NCI-H526 (cell line): ENCODE measurements at regions not wholly inside any gene's neighbourhood (a gene's known extent, or its start where the extent isn't known, plus 50 kb on each side); places are given as distances from the start of the nearest gene placed in this dataset.

ENCODE experiments used
- DNase-seq, 2 experiments: peaks; one replicate each; lab custom pipeline; 2025; lab: John Stamatoyannopoulos, UW

DNA sequence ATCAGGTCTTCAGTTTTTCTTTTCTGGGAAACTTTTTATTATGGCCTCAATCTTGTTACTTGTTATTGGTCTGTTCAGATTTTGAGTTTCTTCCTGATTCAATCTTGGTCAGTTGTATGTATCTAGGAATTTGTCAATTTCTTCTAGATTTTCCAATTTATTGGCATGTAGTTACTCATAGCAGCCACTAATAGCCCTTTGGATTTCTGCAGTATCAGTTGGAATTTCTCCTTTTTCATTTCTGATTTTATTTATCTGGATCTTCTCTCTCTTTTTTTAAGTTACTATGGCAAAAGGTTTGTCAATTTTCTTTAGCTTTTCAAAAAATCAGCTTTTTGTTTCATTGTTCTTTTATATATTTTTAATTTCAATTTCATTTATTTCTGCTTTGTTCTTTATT is 419.6 kb upstream of the KIRREL3 start:
- no peak for DNase-seq

DNA sequence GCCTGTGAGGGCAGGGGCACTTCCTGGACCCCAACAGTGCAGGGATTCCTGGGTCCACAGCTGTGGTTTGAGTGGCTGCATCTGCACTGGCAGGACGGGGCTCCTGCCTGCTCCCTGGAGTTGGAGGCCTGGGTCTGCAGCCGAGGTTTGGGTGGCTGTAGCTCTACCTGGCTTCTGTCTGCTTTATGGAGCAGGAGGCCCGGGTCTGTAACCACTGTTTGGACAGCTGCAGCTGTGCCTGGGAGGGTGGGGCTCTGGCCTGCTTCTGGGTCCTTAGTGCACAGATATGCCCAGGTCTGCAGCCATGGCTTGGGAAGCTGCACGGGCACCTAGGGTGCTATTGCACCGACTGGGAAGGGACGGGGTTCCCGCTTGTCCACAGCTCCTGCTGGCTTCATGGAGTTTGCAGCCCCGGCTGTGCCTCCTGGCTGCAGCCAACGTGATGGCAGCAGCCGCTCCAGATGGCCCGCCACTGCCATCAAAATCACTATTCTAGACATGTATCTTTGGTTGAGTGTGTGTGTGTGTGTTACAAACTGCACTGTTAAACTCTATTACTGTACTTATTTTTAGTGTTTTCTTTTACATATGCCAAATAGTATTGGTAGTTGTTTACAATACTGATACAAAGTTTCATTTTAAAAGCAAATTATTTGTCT is 412.3 kb upstream of the KIRREL3 start:
- DNase-seq = peak in 1 of 2 experiments; percentile 31

DNA sequence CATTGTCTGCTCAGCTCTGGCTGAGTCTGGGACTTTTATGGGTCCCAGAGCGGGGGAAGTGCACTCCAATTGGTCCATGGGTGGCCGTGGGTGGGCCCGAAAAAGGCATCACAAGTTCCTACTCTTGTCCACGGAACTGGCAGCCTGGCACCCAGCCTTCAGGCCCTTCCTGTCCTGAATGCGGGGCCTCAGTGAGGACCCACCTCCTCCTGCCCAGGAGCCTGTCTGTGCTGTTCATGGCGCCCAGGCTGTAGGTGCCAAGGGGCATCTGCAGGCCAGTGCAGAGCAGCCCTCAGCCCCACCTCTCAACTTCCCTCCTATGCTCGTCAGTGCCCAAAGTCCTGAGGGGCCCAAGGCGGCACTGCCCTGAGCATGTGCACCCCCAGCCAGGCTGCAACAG is 411.7 kb upstream of the KIRREL3 start:
- DNase-seq = no peak

DNA sequence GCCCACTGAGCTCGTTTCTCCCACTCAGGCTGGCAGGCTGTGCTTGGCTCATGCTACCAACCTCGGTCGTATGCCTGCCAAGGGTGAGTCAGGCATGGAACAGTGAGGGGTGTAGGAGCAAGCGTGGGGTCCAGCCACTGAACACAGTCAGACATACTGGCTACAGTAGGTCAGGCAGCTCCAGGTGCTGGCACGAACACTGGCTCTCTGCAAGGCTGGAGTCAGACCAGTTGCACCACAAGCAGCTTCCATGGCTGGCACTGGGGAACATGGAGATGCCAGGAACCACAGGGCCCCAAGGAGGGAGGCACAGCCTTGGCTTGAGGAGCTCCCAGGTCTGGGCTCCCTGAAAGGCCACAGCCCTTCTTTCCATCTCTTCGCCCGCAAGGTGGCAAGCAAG is 410.7 kb upstream of the KIRREL3 start:
- no peak for DNase-seq

DNA sequence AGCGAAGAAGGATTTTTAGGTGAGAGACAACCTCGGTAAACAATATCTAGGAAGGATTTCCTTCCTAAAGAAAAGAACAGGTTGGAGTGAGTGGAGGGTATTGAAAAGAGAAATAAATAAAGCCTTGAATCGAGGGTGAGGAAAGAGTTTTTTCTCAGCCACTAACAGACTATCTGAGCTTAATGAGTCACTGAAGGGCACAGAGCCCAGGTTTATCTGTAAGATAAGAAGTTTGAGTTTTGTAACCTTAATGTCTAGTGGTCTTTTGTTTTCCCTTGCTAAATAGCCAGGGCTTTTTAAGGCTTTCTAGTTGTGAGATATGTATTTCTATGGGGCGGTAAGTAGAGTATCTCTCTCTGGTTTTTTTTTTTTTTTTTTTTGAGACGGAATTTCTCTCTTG is 394.5 kb upstream of the KIRREL3 start:
- DNase-seq = no peak

DNA sequence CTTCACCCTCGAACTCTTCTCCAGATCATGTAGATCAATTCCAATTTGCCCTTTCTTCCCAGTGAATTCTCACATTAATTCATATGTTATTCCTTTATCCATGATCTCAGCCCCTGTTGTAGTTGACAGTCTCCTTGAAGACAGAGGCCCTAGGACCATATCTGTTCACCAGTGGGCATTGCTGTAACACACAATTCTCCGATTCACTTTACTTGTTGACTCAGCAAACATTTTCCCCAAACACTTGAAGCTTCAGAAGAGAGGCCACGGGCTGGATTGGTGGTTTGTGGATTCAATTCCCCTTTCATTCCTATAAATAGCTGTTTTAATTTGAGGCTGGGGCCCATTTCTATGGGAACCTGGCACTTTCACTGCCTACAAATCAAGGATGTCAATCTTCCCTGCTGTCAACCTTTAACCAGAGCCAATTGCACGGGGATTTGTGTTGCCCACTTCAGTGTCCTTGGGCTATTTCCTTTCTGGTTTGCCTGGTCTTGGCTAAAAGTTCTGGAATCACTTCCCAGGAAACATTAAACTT is 393.0 kb upstream of the KIRREL3 start:
- DNase-seq = no peak

DNA sequence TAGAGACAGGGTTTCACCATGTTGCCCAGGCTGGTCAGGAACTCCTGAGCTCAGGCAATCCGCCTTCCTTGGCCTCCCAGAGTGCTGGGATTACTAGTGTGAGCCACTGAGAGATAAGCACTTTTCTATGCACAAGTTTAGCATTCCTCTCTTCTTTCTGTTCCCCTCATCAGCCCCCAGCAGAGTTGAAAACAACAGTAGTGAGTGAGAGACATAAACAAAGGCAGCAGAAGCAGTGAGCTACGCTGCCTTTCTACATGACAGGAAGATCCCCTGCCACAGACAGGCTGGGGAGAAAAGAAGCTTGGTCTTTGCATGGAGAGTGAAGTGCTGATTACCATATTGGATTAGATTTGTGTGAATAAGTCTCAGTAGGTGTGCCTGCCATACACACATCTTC is 392.0 kb upstream of the KIRREL3 start:
- DNase-seq = no peak

DNA sequence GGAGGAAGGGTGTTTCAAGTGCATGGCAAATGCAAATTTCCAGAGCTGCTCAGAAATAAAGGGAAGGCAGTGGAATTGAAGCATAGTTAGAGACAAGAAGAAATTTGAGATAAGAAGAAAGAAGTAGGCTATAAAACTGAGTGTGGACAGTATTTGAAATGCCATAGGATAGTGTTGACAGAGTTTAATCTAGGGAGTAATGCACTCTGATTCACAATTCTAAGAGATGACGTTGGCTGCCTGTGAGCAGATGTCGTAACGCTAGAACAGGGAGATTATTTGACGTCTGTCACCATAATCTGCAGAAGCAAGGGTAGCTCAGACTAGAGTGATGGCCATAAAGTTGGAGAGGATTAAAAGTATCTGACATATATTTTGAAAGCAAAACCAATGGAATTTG is 389.9 kb upstream of the KIRREL3 start:
- no peak for DNase-seq

DNA sequence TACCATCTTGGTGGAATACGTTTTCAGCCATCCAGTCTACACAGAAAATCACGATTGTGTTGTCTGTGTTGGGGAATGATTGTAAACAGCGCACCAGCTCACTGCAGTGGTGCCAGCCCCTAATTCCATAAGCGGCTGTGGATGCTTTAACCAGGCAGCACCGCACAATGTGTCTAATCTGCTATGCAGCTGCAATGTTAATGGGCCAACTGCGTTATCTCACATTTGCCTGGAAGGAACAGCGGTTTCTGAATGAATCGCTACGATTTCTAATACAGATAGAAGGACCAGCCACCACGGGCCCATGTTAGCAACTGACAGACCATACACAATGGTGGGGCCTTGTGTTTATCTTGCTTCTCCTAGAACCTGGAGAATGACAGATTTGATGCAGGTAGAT is 384.5 kb upstream of the KIRREL3 start:
- DNase-seq = no peak

DNA sequence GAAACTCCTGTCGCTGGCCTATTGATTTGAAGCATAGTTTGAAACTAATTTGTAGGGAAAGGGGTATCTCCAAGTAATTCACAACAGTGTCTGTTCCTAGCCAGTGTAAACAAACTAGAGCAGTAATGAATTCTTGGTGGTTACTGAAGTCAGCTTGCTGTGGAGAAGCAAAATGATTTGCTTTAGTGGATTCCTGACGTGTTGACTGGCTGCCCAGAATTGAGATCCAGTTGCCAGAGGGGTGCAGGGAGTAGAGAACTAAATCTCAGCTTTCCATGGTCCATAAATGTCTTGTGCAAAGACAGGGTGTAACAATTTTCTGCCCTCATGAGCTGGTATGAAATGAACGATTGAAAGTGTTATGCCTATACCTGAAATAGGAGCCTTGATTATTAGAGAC is 382.5 kb upstream of the KIRREL3 start:
- no peak for DNase-seq

DNA sequence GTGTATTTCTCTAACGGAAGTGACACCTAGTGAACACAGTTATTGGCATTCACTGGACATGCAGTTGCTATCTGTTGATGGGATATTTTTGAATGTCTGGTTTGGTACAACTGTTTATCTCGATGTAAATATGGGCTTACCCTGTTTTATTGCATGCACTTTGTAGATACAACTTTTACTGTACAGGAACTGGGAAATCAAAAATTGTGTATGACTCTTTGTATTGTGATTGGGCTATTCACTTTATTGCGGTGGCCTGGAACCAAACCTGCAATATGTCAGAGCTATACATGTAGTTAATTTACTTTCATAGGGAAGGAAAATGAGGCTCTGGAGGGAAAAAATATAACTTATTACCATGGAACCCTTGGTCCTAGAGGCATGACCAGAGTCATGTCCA is 380.7 kb upstream of the KIRREL3 start:
- DNase-seq = no peak

DNA sequence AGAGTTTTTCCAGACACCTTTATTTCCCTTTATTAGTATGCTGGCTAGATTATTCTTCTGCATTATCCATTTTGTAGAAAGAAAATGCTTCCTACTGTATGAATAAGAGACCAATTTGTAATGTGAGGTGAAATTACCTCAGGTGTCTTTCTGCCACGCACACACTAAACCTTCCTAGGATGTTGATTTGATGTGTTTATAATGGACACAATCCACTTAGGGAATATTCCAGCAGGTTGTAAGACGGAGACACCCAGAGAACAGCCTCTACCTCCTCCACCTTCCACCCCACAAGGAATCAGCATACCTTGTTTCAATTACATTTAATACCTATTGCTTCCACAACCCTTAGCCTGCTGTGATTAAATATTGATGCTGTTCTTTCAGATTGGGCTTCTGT is 379.1 kb upstream of the KIRREL3 start:
- DNase-seq = no peak

DNA sequence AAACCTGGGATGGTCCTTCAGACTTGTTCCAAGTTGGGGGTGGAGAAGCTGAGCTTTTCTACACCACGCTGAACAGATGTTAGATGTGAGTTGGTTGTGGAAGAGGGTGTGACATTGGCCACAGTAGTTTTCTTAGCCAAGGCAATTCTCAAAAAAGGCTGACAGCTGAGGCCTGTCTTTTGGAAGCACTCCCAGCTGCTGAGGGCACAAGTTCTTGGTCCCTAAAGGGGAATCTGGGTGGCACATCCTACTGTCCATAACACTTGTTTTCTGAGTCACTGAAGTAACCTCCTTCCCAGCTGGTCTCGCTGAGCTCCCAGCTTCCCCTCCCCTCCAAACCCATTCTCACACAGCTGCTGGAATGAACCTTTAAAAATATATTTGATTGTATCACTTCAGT is 375.7 kb upstream of the KIRREL3 start:
- DNase-seq = no peak

DNA sequence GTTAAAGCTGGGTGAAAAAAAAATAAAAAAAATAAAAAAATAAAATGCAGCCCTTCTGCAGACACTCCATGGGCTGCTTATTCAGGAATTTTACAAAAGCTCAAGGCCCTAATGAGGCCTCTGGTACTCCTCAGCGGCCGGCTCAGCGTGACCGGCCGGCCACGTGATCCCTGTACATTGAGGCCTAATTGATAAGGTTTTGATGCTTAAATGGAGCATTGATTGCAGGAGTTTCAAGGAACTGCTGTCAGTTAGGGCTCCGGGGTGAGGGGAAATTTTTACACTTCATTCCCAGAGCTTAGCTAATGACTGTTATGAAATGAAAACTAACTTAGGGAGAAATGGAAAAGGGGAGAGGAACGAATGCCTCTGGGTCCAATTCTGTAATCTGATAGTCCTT is 368.8 kb upstream of the KIRREL3 start:
- DNase-seq = no peak

DNA sequence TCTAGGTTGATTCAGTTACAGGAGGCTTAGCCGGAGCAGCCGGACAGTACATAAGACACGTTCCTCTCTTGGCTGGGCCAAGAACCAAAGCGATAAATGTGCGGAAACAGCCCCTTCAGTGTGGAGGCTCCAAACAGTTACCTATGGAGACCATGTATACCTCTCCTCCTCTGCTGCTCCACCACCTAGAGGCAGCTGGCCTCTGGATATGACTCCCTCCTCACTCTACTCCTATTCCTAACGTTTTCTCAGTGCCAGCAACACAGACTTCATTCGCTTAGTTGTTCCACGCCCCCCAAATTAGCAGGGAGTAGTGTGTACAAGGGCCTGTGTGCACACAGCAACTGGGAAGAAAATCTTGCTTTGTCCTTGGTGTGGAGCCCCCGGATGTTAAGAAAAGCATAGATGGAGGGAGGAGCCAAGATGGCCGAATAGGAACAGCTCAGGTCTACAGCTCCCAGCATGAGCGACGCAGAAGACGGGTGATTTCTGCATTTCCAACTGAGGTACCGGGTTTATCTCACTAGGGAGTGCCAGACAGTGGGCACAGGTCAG is 362.3 kb upstream of the KIRREL3 start:
- peak; percentile 34 to 58 for DNase-seq

DNA sequence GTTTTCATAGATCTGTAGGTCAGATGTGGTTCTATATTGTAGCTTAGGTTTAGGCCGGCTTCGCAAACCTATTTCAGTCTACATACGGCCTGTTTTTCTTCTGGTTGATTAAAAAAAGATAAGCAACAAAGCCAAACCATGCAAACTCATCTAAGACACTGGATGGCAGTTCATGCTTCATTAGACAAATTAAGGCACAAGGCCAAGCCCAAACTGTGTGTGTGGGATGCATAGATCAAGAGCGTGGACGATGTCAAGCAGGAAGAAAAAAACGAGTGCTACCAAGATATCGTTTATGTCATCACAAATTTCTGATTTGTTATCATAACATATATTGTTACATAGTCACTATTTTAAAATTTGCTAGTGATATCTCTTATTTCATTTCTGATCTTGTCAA is 357.6 kb upstream of the KIRREL3 start:
- no peak for DNase-seq

DNA sequence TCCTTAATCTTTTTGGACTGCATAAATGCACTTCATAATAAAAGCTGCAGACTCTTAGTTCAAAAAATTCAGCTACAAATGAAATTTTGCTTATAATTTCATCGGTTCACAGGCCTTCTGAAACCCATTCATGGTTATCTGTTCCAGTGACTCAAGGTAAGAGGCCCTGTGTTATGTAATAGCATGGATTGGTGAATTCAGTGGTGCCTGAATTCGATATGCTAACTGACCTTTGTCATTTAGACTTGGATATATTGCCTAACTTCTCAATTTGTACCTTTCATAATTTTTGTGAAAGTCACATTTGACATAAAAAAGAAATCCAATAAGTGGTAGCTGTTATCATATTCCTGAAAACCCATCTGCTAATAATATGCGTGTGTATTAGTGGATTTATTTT is 349.9 kb upstream of the KIRREL3 start:
- no peak for DNase-seq

DNA sequence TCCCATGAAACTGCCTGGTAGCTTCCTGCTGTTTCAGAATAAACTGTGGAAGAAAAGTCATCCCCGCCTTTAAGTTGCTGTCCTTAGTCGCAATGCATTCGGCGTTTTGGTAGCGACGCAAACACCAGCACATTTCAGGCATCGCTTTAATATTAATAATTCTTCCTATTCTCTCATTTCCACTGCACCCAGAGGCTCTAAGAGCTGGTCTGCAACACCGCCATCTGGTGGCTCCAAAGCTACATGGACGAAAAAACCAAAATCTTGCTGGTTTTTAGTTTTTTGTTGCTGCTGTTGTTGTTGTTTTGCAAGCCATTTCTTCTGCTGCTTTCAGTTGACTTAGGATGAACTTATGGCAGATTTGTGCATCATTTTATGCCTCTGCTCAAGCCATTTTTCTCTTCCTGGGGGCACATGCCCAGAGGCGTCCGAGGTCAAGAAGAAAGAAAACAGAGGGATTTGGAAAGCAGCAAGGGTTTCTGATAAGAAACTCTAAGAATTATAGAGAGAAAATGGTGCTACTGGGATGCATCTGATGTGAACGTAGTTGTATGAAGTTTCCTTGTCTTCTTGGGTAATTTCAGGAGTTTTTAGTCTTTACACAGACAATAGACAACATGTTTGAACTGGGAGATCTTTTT is 345.4 kb upstream of the KIRREL3 start:
- DNase-seq = peak; percentile 19 to 87

DNA sequence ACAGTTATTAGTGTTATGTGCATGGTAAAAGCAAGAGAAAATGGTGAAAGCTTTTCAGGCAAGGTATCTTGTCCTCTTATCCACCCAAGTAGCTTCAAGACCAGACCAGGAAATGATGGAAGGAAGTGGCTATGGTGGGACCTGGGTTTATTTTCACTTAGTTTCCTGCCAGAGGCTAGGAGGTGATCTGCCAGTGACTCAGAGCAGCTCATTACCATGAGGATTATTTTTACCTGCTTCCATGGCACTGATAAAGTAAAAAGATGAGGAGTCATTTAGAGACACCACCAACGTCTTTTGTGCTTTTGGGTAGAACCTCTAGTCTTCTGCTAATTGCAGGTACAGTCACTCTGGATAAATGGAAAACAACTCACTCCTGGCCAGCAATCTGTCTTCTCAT is 339.9 kb upstream of the KIRREL3 start:
- DNase-seq = no peak

DNA sequence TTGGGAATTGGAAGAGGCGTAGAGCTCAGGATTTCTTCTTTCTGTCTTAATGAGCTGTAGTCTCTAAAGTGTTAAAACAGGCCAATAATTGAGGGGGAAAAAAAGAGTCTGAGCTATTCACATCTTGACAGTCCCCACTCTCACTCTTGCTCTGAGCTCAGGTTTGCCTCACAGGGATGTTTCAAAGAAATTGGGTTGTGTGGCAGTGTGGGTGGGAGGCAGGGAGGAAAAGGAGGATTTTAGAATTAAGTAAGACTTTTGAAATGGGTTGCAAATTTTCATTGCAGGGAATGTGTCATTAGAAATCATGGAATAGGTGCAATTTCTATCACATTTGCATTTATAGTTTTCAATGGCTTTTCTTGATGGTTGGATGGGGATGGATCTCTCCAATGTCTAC is 338.8 kb upstream of the KIRREL3 start:
- no peak for DNase-seq

DNA sequence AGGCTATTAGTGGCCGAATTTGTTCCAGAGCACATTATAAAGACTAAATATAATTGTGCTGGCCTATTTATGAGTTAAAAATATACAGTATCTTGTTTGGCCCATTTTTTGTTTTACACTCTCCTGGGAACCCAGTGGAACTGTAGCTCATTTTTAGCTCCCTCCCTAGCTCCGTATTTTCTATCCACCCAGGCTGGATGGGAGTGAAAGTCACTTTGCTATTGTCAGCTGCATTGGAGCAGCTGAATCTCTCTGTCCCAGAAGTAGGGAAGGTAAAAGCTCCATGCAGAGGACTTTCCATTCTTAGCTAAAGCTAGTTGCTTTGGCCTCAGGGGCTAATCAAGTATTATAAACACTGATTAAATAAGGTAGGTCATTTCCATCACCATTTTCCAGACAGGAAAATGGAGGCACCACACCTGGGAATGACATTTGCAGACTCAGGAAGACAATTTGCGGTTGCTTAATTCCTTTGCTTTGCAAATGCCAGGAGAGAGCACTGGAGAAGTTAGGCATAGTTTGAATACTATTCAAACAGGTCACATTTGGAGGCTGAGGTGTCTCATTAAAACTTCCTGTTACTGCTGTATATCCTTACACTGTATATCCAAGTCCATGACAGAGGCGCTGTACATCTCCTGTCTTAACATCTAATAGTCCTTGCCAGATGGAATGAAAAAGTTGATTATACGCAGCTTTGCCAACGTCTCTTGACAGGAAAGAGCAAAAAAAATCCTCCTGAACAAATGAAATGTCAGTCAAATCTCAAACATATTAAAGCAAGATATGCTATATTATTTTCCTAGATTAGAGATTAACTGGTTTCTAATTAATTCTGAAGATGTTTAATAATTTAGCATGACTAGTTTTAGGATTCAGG is 338.1 kb upstream of the KIRREL3 start:
- no peak for DNase-seq

DNA sequence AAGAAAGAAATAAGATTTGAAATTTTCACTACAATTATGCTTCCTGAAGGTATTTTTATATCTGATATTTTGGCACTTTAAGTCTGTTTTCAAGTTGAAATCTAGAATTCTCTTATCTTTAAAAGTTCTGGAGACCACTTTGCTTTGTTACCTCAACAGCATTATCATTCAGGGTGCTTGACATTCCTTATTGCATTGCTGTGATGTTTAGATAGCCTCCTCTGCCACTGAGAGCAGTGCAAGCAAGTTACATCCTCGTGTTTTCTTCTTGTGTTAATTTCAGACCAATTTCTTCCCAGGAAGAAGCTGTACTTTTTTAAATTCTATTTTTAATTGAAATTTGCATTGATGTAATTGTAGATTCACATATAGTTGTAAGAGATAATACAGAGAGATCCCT is 333.9 kb upstream of the KIRREL3 start:
- DNase-seq = no peak

DNA sequence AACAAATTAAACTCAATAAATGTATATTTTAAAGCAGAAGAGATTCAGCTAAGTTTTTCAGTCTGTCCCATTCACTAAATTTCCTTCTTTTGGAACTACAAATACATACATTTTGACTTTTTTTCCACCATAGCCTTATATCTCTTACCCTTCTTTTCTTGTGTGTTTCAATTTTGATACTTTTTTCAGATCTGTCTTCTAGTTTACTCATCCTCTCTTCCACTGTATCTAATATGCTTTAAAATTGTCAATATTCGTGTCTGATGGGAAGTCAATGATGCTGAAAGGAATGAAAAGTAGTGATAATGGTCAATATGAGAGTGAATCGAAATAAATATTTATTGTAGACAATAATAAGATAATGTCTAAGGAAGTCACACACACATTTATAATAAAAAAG is 332.3 kb upstream of the KIRREL3 start:
- no peak for DNase-seq
